SK-N-SH (cell line): ENCODE measurements at regions not wholly inside any gene's neighbourhood (a gene's known extent, or its start where the extent isn't known, plus 50 kb on each side); places are given as distances from the start of the nearest gene placed in this dataset.

Source experiments
- CTCF ChIP-seq: fragments of 200-600 bp; sonication (generic); IDR thresholded peaks from 2 replicates; pipeline ENCODE4 v1.6.1; 2017; ENCODE audit warnings: antibody characterized with exemption, mild to moderate bottlenecking, moderate library complexity
- EP300 ChIP-seq, 2 experiments: IDR thresholded peaks; 2 replicates each; pipeline versions ENCODE4 v1.4.0 to v1.6.1; 2012; ENCODE audit warnings: borderline replicate concordance in 1 of 2, low read depth in 1 of 2, low read length in 1 of 2
- FOXJ3 ChIP-seq: sonication (generic); formaldehyde crosslinking; IDR thresholded peaks from 2 replicates; pipeline ENCODE4 v1.5.1; 2020; ENCODE audit warnings: mild to moderate bottlenecking, missing genetic modification reagents
- GABPA ChIP-seq: IDR thresholded peaks from 2 replicates; pipeline ENCODE4 v1.4.0; 2012; ENCODE audit warnings: low read depth, mild to moderate bottlenecking
- JUND ChIP-seq: IDR thresholded peaks from 2 replicates; pipeline ENCODE4 v1.4.0; 2012
- MAX ChIP-seq: IDR thresholded peaks from 2 replicates; pipeline ENCODE4 v1.4.0; 2012; ENCODE audit warnings: low read depth
- MXI1 ChIP-seq: IDR thresholded peaks from 2 replicates; pipeline ENCODE4 v1.6.1; 2012; ENCODE audit warnings: mild to moderate bottlenecking, low read depth, low read length, improper control_type of control experiment
- PBX3 ChIP-seq: IDR thresholded peaks from 2 replicates; pipeline ENCODE4; 2012
- POLR2AphosphoS5 ChIP-seq: IDR thresholded peaks from 2 replicates; pipeline ENCODE4 v1.6.1; 2012; ENCODE audit warnings: low read depth, low read length
- RCOR1 ChIP-seq: fragments of 150-350 bp; IDR thresholded peaks from 2 replicates; pipeline ENCODE4 v1.6.1; 2017; ENCODE audit warnings: antibody characterized with exemption, low read length
- REST ChIP-seq: IDR thresholded peaks from 2 replicates; pipeline ENCODE4 v1.6.1; 2012; ENCODE audit warnings: mild to moderate bottlenecking, low read depth, low read length, moderate library complexity
- SMC3 ChIP-seq: IDR thresholded peaks from 2 replicates; pipeline ENCODE4 v1.6.1; 2012; ENCODE audit warnings: low read depth, low read length, improper control_type of control experiment
- TAF1 ChIP-seq: IDR thresholded peaks from 2 replicates; pipeline ENCODE4 v1.6.1; 2012; ENCODE audit warnings: low read depth, mild to moderate bottlenecking, low read length, moderate library complexity, borderline replicate concordance
- USF1 ChIP-seq: IDR thresholded peaks from 2 replicates; pipeline ENCODE4 v1.4.0; 2012; ENCODE audit warnings: low read depth, borderline replicate concordance

GRCh38 chr4:40699648-40700047, 50.1 kb upstream of the NSUN7 start:
- no peak for TF ChIP-seq CTCF
- no peak for TF ChIP-seq EP300 (IDR thresholded peaks at IDR 0.05; ENCODE audit: borderline replicate concordance in 1 of 2, low read depth in 1 of 2, low read length in 1 of 2)
- no peak for TF ChIP-seq MAX
- TF ChIP-seq TAF1 = no peak
- no peak for TF ChIP-seq RCOR1
- TF ChIP-seq PBX3 = no peak
- no peak for TF ChIP-seq MXI1
- TF ChIP-seq FOXJ3 (CRISPR knock-in tag) = no peak
- no peak for TF ChIP-seq JUND
- no peak for TF ChIP-seq REST
- no peak for TF ChIP-seq POLR2AphosphoS5
- no peak for TF ChIP-seq SMC3
- no peak for TF ChIP-seq GABPA
- TF ChIP-seq USF1 = no peak
